GM12878 (cell line): ENCODE measurements at regions not wholly inside any gene's neighbourhood (a gene's known extent, or its start where the extent isn't known, plus 50 kb on each side); places are given as distances from the start of the nearest gene placed in this dataset.

Experiments
- ATAC-seq: fragments of 200-7000 bp; cut with Tn5 transposase; 3 replicates; pipeline ENCODE4 v1.9.1; 2020; ENCODE audit warnings: mild to moderate bottlenecking, moderate library complexity
- BruUV-seq: library from RNA; stranded (reverse); fragments of 400-500 nt; replicated peaks from 2 replicates; lab custom pipeline; 2021; lab: Mats Ljungman, UMichigan
- CTCF ChIA-PET: fragments of 300-600 bp; sonication (Branson Sonifier 250); formaldehyde crosslinking; extraction: SDS; loops from one replicate; lab custom pipeline; 2021; ENCODE audit warnings: inconsistent platforms; lab: Yijun Ruan, JAX
- POLR2A ChIA-PET: fragments of 350-600 bp; formaldehyde crosslinking; extraction: SDS; loops from one replicate; lab custom pipeline; 2021; ENCODE audit warnings: inconsistent platforms; lab: Charles Lee
- RAD21 ChIA-PET: fragments of 300-600 bp; sonication (Branson Sonifier 250); formaldehyde crosslinking; loops from one replicate; lab custom pipeline; 2023; ENCODE audit warnings: antibody characterized with exemption; ENCODE audit not compliant: unreplicated experiment; lab: Charles Lee
- SMC1A ChIA-PET: fragments of 300-600 bp; sonication (Branson Sonifier 250); formaldehyde crosslinking; loops from one replicate; lab custom pipeline; 2023; ENCODE audit not compliant: unreplicated experiment, uncharacterized antibody; lab: Charles Lee
- DNase-seq: peaks from one replicate; pipeline ENCODE4 v3.0.0-alpha.2; 2011; ENCODE audit warnings: low read depth, low spot score
- FAIRE-seq: peaks from 3 replicates; lab custom pipeline; 2011; peaks lifted over from hg19 to GRCh38; lab: Jason Lieb, UNC
- H2AFZ ChIP-seq: 2 replicates; pipeline ENCODE4 v1.6.0; 2011; ENCODE audit warnings: low read depth, low read length, control low read depth; ENCODE audit not compliant: control insufficient read depth
- H3K27ac ChIP-seq: 2 replicates; pipeline ENCODE4 v1.5.1; 2011; ENCODE audit warnings: control low read depth; ENCODE audit not compliant: control insufficient read depth, insufficient read depth
- H3K27me3 ChIP-seq, 2 experiments: replicated peaks in 1 of 2; 2 replicates each; pipeline versions ENCODE4 v1.6.0 to v1.6.1; 2011; ENCODE audit warnings: low read length in 1 of 2; ENCODE audit not compliant: control insufficient read depth in 2 of 2, insufficient read depth in 2 of 2
- H3K36me3 ChIP-seq, 2 experiments: 2 replicates each; pipeline ENCODE4 v1.5.1; 2011; ENCODE audit warnings: low read length in 1 of 2; ENCODE audit not compliant: control insufficient read depth in 2 of 2, insufficient read depth in 2 of 2
- H3K4me1 ChIP-seq: 2 replicates; pipeline ENCODE4 v1.6.1; 2011; ENCODE audit warnings: mild to moderate bottlenecking, low read length, moderate library complexity, mixed read lengths; ENCODE audit not compliant: control insufficient read depth, insufficient read depth
- H3K4me2 ChIP-seq: 2 replicates; pipeline ENCODE4 v1.6.0; 2011; ENCODE audit warnings: control low read depth; ENCODE audit not compliant: control insufficient read depth, insufficient read depth
- H3K4me3 ChIP-seq: fragments of 200-600 bp; sonication (generic); 2 replicates; pipeline ENCODE4 v1.5.1; 2016
- H3K79me2 ChIP-seq: 2 replicates; pipeline ENCODE4 v1.6.0; 2011; ENCODE audit warnings: low read length; ENCODE audit not compliant: control insufficient read depth, insufficient read depth
- H3K9ac ChIP-seq: 2 replicates; pipeline ENCODE4 v1.8.0; 2011; ENCODE audit warnings: low read length, control low read depth, mixed read lengths; ENCODE audit not compliant: control insufficient read depth, insufficient read depth
- H3K9me3 ChIP-seq: replicated peaks from 3 replicates; pipeline ENCODE4 v1.5.1; 2011; ENCODE audit warnings: mild to moderate bottlenecking, low read length; ENCODE audit not compliant: control insufficient read depth, insufficient read depth
- H4K20me1 ChIP-seq: 2 replicates; pipeline ENCODE4 v1.6.0; 2011; ENCODE audit not compliant: control insufficient read depth, insufficient read depth
- BHLHE40 ChIP-seq, 2 experiments: fragments of 450-650 bp in 1 of 2; IDR thresholded peaks; 2 replicates each; pipeline ENCODE4 v1.6.1; 2011 to 2017; ENCODE audit warnings: low read depth in 2 of 2, borderline replicate concordance in 1 of 2, improper control_type of control experiment in 1 of 2, low read length in 1 of 2, mild to moderate bottlenecking in 1 of 2
- CEBPB ChIP-seq, 2 experiments: fragments of 150-350 bp in 1 of 2; IDR thresholded peaks; 2 replicates each; pipeline ENCODE4 v1.6.1; 2012 to 2014; ENCODE audit warnings: low read depth in 2 of 2, low read length in 2 of 2, borderline replicate concordance in 1 of 2, inconsistent platforms in 1 of 2
- CEBPZ ChIP-seq: fragments of 150-350 bp; IDR thresholded peaks from 2 replicates; pipeline ENCODE4 v1.6.1; 2016; ENCODE audit warnings: low read depth, low read length
- EED ChIP-seq: sonication (generic); IDR thresholded peaks from 2 replicates; pipeline ENCODE4 v1.6.1; 2016; ENCODE audit warnings: antibody characterized with exemption, low read depth
- IKZF1 ChIP-seq: fragments of 450-650 bp; conservative IDR thresholded peaks from 2 replicates; pipeline ENCODE4 v1.6.1; 2017; ENCODE audit warnings: antibody characterized with exemption, mild to moderate bottlenecking
- IRF4 ChIP-seq: IDR thresholded peaks from 2 replicates; pipeline ENCODE4 v1.6.1; 2011; ENCODE audit warnings: low read depth, low read length
- KLF5 ChIP-seq: fragments of 450-650 bp; IDR thresholded peaks from 2 replicates; pipeline ENCODE4 v1.6.1; 2014; ENCODE audit warnings: mild to moderate bottlenecking; ENCODE audit not compliant: partially characterized antibody
- MYB ChIP-seq: fragments of 150-350 bp; IDR thresholded peaks from 2 replicates; pipeline ENCODE4 v1.6.1; 2014; ENCODE audit warnings: mild to moderate bottlenecking, low read depth, low read length, borderline replicate concordance
- PKNOX1 ChIP-seq: fragments of 450-650 bp; IDR thresholded peaks from 2 replicates; pipeline ENCODE4 v1.6.1; 2016; ENCODE audit warnings: mild to moderate bottlenecking
- STAT3 ChIP-seq: IDR thresholded peaks from 2 replicates; pipeline ENCODE4 v1.6.1; 2011; ENCODE audit warnings: low read depth, low read length, improper control_type of control experiment
- TBL1XR1 ChIP-seq: IDR thresholded peaks from 2 replicates; pipeline ENCODE4 v1.6.1; 2012; ENCODE audit warnings: low read depth, low read length, improper control_type of control experiment
- YY1 ChIP-seq: IDR thresholded peaks from 2 replicates; pipeline ENCODE4 v1.6.1; 2011; ENCODE audit warnings: low read depth, mild to moderate bottlenecking, low read length
- ZBTB11 ChIP-seq: fragments of 450-650 bp; formaldehyde crosslinking; IDR thresholded peaks from 2 replicates; pipeline ENCODE4 v1.5.0; 2022; ENCODE audit warnings: mild to moderate bottlenecking, missing genetic modification characterization
- ZBTB33 ChIP-seq: fragments of 450-650 bp; IDR thresholded peaks from 2 replicates; pipeline ENCODE4 v1.6.1; 2017; ENCODE audit warnings: mild to moderate bottlenecking
- ZNF274 ChIP-seq: IDR thresholded peaks from one replicate; pipeline ENCODE4 v1.8.0; 2011; ENCODE audit not compliant: insufficient read length, insufficient read depth
- WGBS: methylation state at CpG from one replicate; pipeline ENCODE4 v1.1.6; 2016; ENCODE audit warnings: low lambda C conversion rate; ENCODE audit not compliant: insufficient replicate concordance, insufficient coverage; ENCODE audit errors: missing lambda C conversion rate; 5-methylcytosine and 5-hydroxymethylcytosine counted together
- in situ Hi-C: fragments of 300-500 bp; cut with MboI; formaldehyde crosslinking; loops from 9 replicates; pipeline ENCODE4 v1.14.3; 2018; ENCODE audit warnings: mixed read lengths
- intact Hi-C: fragments of 100-400 bp; cut with micrococcal nuclease; formaldehyde crosslinking; loops from one replicate; pipeline ENCODE4 v1.14.2; 2022; ENCODE audit not compliant: unreplicated experiment

- TF ChIP-seq CEBPZ (no peak), EED (no peak), BHLHE40 (IDR thresholded peaks at IDR 0.05; ENCODE audit: borderline replicate concordance in 1 of 2, low read depth in 2 of 2, low read length in 1 of 2) (no peak), PKNOX1 (no peak)
Measured at GRCh38 chr10:128646956-128647355, 520.7 kb upstream of the MKI67 start (continued).

GRCh38 chr10:128657548-128657947, 531.3 kb upstream of the MKI67 start:
- FAIRE-seq (no peak), ATAC-seq (no peak), DNase-seq (no peak)
- no peak overlapping the region for H3K4me2 ChIP-seq
- H3K4me3 ChIP-seq = no peak overlapping the region
- no TSS peak for BruUV-seq
- no peak overlapping the region for H3K27ac ChIP-seq
- in situ Hi-C loops = no loop called here
- H3K27me3 ChIP-seq = no peaks in the 10 kb centered on the region
- WGBS = 17% methylated on average over 11 of the region's 11 CpGs
- H3K9ac ChIP-seq = no peak overlapping the region
- H3K4me1 ChIP-seq = no peaks in the 10 kb centered on the region
- ChIA-PET CTCF (no interaction called here), POLR2A (no interaction called here), SMC1A (no interaction called here), RAD21 (no interaction called here)
- intact Hi-C loops = no loop called here
- H4K20me1 ChIP-seq = no peaks in the 10 kb centered on the region
- no peak overlapping the region for H2AFZ ChIP-seq
- no peaks in the 10 kb centered on the region for H3K36me3 ChIP-seq
- H3K9me3 ChIP-seq = no peaks in the 10 kb centered on the region
- no peaks in the 10 kb centered on the region for H3K79me2 ChIP-seq
- TF ChIP-seq ZBTB11 (CRISPR knock-in tag) = no peak
- no peak for TF ChIP-seq IKZF1
- no peak for TF ChIP-seq IRF4
- TF ChIP-seq YY1 = no peak
- TF ChIP-seq STAT3 = no peak
- no peak for TF ChIP-seq ZNF274
- TF ChIP-seq ZBTB33 = no peak
- TF ChIP-seq CEBPB (IDR thresholded peaks at IDR 0.05; ENCODE audit: borderline replicate concordance in 1 of 2, low read depth in 2 of 2, low read length in 2 of 2) = no peak
- TF ChIP-seq TBL1XR1 = no peak
- TF ChIP-seq MYB = no peak
- TF ChIP-seq KLF5 = no peak
